H9 (cell line): ENCODE measurements at regions not wholly inside any gene's neighbourhood (a gene's known extent, or its start where the extent isn't known, plus 50 kb on each side); places are given as distances from the start of the nearest gene placed in this dataset.

ENCODE experiments used
- DNase-seq: peaks from one replicate; pipeline ENCODE4 v3.0.0-alpha.2; 2017
- H2AFZ ChIP-seq: one replicate; pipeline ENCODE4 v1.6.1; 2013; ENCODE audit warnings: mild to moderate bottlenecking, low read length, control low read depth, moderate library complexity
- H2AK5ac ChIP-seq: 2 replicates; pipeline ENCODE4 v1.6.1; 2013; ENCODE audit warnings: low read length, control low read depth, mixed read lengths; ENCODE audit not compliant: insufficient read length
- H2BK120ac ChIP-seq: one replicate; pipeline ENCODE4 v1.6.1; 2013; ENCODE audit warnings: low read depth, mild to moderate bottlenecking, low read length, control low read depth, inconsistent platforms; ENCODE audit not compliant: poor library complexity, severe bottlenecking
- H2BK12ac ChIP-seq: 2 replicates; pipeline ENCODE4 v1.6.1; 2013; ENCODE audit warnings: low read length, control low read depth, mixed read lengths, low read depth; ENCODE audit not compliant: insufficient read length
- H2BK15ac ChIP-seq: 2 replicates; pipeline ENCODE4 v1.6.1; 2013; ENCODE audit warnings: low read depth, low read length, control low read depth
- H2BK20ac ChIP-seq: one replicate; pipeline ENCODE4 v1.6.1; 2013; ENCODE audit warnings: low read depth, mild to moderate bottlenecking, low read length, control low read depth, inconsistent platforms; ENCODE audit not compliant: poor library complexity, severe bottlenecking
- H2BK5ac ChIP-seq: 2 replicates; pipeline ENCODE4 v1.6.1; 2013; ENCODE audit warnings: low read length, control low read depth, mixed read lengths; ENCODE audit not compliant: insufficient read length
- H3K14ac ChIP-seq: 2 replicates; pipeline ENCODE4 v1.6.1; 2013; ENCODE audit warnings: low read length, control low read depth; ENCODE audit not compliant: insufficient read depth
- H3K18ac ChIP-seq: 2 replicates; pipeline ENCODE4 v1.6.1; 2013; ENCODE audit warnings: low read depth, mild to moderate bottlenecking, mixed read lengths, low read length, control low read depth; ENCODE audit not compliant: insufficient read length
- H3K23ac ChIP-seq: 2 replicates; pipeline ENCODE4 v1.6.1; 2013; ENCODE audit warnings: low read length, control low read depth, mixed read lengths, low read depth; ENCODE audit not compliant: insufficient read length
- H3K23me2 ChIP-seq: 2 replicates; pipeline ENCODE4 v1.6.1; 2013; ENCODE audit warnings: low read depth, mild to moderate bottlenecking, mixed read lengths, low read length, control low read depth; ENCODE audit not compliant: insufficient read length, poor library complexity, severe bottlenecking
- H3K27ac ChIP-seq: 2 replicates; pipeline ENCODE4 v1.5.1; 2013; ENCODE audit warnings: low read length, control low read depth, mixed read lengths, low read depth; ENCODE audit not compliant: insufficient read length
- H3K27me3 ChIP-seq: 2 replicates; pipeline ENCODE4 v1.6.1; 2013; ENCODE audit warnings: low read length, control low read depth, inconsistent platforms; ENCODE audit not compliant: insufficient read depth
- H3K4ac ChIP-seq: 2 replicates; pipeline ENCODE4 v1.6.1; 2013; ENCODE audit warnings: low read depth, mild to moderate bottlenecking, control low read depth, inconsistent platforms, low read length, moderate library complexity
- H3K4me1 ChIP-seq: 2 replicates; pipeline ENCODE4 v1.6.1; 2013; ENCODE audit warnings: low read length, control low read depth, inconsistent platforms; ENCODE audit not compliant: insufficient read depth
- H3K4me2 ChIP-seq: 2 replicates; pipeline ENCODE4 v1.6.1; 2013; ENCODE audit warnings: low read length, control low read depth, mixed read lengths; ENCODE audit not compliant: insufficient read length, insufficient read depth
- H3K56ac ChIP-seq: 2 replicates; pipeline ENCODE4 v1.6.1; 2013; ENCODE audit warnings: low read depth, mild to moderate bottlenecking, mixed read lengths, low read length, control low read depth; ENCODE audit not compliant: insufficient read length
- H3K79me1 ChIP-seq: 2 replicates; pipeline ENCODE4 v1.6.1; 2013; ENCODE audit warnings: low read depth, mild to moderate bottlenecking, moderate library complexity, low read length, control low read depth, inconsistent platforms; ENCODE audit not compliant: insufficient read depth, poor library complexity, severe bottlenecking
- H3K79me2 ChIP-seq: 2 replicates; pipeline ENCODE4 v1.6.1; 2013; ENCODE audit warnings: low read length, control low read depth, inconsistent platforms; ENCODE audit not compliant: insufficient read depth
- H3K9ac ChIP-seq: 2 replicates; pipeline ENCODE4 v1.6.1; 2013; ENCODE audit warnings: low read length, control low read depth, mixed read lengths; ENCODE audit not compliant: insufficient read length; ENCODE audit errors: extremely low read depth
- H3K9me3 ChIP-seq: one replicate; pipeline ENCODE4 v1.6.1; 2013; ENCODE audit warnings: low read depth, low read length, inconsistent platforms; ENCODE audit not compliant: control insufficient read depth
- H3T11ph ChIP-seq: one replicate; pipeline ENCODE4 v1.6.1; 2013; ENCODE audit warnings: mild to moderate bottlenecking, low read length, control low read depth, inconsistent platforms
- H4K20me1 ChIP-seq: one replicate; pipeline ENCODE4 v1.6.1; 2013; ENCODE audit not compliant: control insufficient read depth, insufficient read length, insufficient read depth
- H4K5ac ChIP-seq: 2 replicates; pipeline ENCODE4 v1.6.1; 2013; ENCODE audit warnings: low read depth, mild to moderate bottlenecking, mixed read lengths, low read length, control low read depth; ENCODE audit not compliant: insufficient read length
- H4K8ac ChIP-seq: replicated peaks from 2 replicates; pipeline ENCODE4 v1.6.1; 2013; ENCODE audit warnings: low read length, control low read depth, mixed read lengths, low read depth; ENCODE audit not compliant: insufficient read length
- H4K91ac ChIP-seq: 2 replicates; pipeline ENCODE4 v1.6.1; 2013; ENCODE audit warnings: low read depth, mild to moderate bottlenecking, moderate library complexity, mixed read lengths, low read length, control low read depth; ENCODE audit not compliant: insufficient read length
- H3K27ac Mint-ChIP-seq, 3 experiments: 2 replicates in 2 of 3; 3 replicates in 1 of 3; pipeline ENCODE4 v1.8.0; 2020 to 2021; ENCODE audit warnings: mixed read lengths in 3 of 3, mild to moderate bottlenecking in 1 of 3, moderate library complexity in 1 of 3
- H3K27me3 Mint-ChIP-seq: 2 replicates; pipeline ENCODE4 v1.8.0; 2021; ENCODE audit warnings: low read depth, mild to moderate bottlenecking, moderate library complexity, mixed read lengths
- H3K36me3 Mint-ChIP-seq, 3 experiments: 2 replicates in 2 of 3; 3 replicates in 1 of 3; pipeline ENCODE4 v1.8.0; 2020 to 2021; ENCODE audit warnings: low read depth in 3 of 3, mixed read lengths in 3 of 3; ENCODE audit not compliant: insufficient read depth in 1 of 3
- H3K4me1 Mint-ChIP-seq, 2 experiments: 2 replicates each; pipeline ENCODE4 v1.8.0; 2020; ENCODE audit warnings: mixed read lengths in 2 of 2
- H3K4me3 Mint-ChIP-seq, 2 experiments: 2 replicates in 1 of 2; 3 replicates in 1 of 2; pipeline ENCODE4 v1.8.0; 2020 to 2021; ENCODE audit warnings: mild to moderate bottlenecking in 2 of 2, mixed read lengths in 2 of 2, moderate library complexity in 1 of 2
- H3K9me3 Mint-ChIP-seq, 2 experiments: 2 replicates in 1 of 2; 3 replicates in 1 of 2; pipeline ENCODE4 v1.8.0; 2020; ENCODE audit warnings: mild to moderate bottlenecking in 2 of 2, mixed read lengths in 2 of 2, moderate library complexity in 1 of 2
- CTCF ChIP-seq: fragments of 200-600 bp; sonication (generic); conservative IDR thresholded peaks from 3 replicates; pipeline ENCODE4 v1.8.0; 2021; ENCODE audit warnings: antibody characterized with exemption, mild to moderate bottlenecking

- no peak for TF ChIP-seq CTCF
- Histone ChIP-seq H2AK5ac (no peak overlapping the region), H3K79me1 (no peaks in the 10 kb centered on the region), H3K9ac (no peak overlapping the region), H3K4me2 (no peak overlapping the region), H2BK20ac (no peak overlapping the region), H3K27ac (no peak overlapping the region), H3K23ac (no peak overlapping the region), H2AFZ (no peak overlapping the region), H4K5ac (no peak overlapping the region), H2BK15ac (no peak overlapping the region), H3K4me1 (no peaks in the 10 kb centered on the region), H2BK5ac (no peak overlapping the region), H2BK12ac (no peak overlapping the region), H4K8ac (no peak overlapping the region), H2BK120ac (no peak overlapping the region), H3K4ac (no peak overlapping the region), H3K56ac (no peak overlapping the region), H3K27me3 (no peaks in the 10 kb centered on the region), H4K91ac (no peak overlapping the region), H3K79me2 (no peaks in the 10 kb centered on the region), H3T11ph (no peak overlapping the region), H3K9me3 (no peaks in the 10 kb centered on the region), H3K23me2 (no peaks in the 10 kb centered on the region), H3K18ac (no peak overlapping the region), H3K14ac (no peak overlapping the region), H4K20me1 (no peaks in the 10 kb centered on the region)
- H3K4me3 Mint-ChIP-seq = no peak overlapping the region
- no peaks in the 10 kb centered on the region for H3K9me3 Mint-ChIP-seq
- no peak for DNase-seq
- no peak overlapping the region for H3K27ac Mint-ChIP-seq
- no peaks in the 10 kb centered on the region; a peak in 1 of 7 replicates for H3K36me3 Mint-ChIP-seq
- peaks cover 17% of the 10 kb centered on the region for H3K27me3 Mint-ChIP-seq
- H3K4me1 Mint-ChIP-seq = peaks cover 0 to 3% of the 10 kb centered on the region in 2 experiments; a peak in 1 of 4 replicates
Measured at GRCh38 chr12:118840878-118841277, 140.5 kb upstream of the SRRM4 start.
